Coronary artery (tissue), 2 donors: ENCODE measurements at regions not wholly inside any gene's neighbourhood (a gene's known extent, or its start where the extent isn't known, plus 50 kb on each side); places are given as distances from the start of the nearest gene placed in this dataset.
"Not testable (repeated sequence)": the region's sequence is repeated elsewhere in the genome, so short reads cannot be mapped to it uniquely, and the experiment has no call there.

Source experiments
- DNase-seq: peaks from one replicate; pipeline ENCODE4 v3.0.0-alpha.2; 2017; ENCODE audit warnings: low spot score
- H3K27ac ChIP-seq, 2 donors: fragments of 200-600 bp; sonication (generic); one replicate each; pipeline ENCODE4 v1.5.1; 2016 to 2019
- H3K4me3 ChIP-seq: fragments of 200-600 bp; sonication (generic); 2 replicates; pipeline ENCODE4 v1.5.1; 2016; ENCODE audit warnings: mild to moderate bottlenecking, moderate library complexity
- CTCF ChIP-seq: fragments of 200-600 bp; sonication (generic); IDR thresholded peaks from one replicate; pipeline ENCODE4 v1.5.1; 2019; ENCODE audit warnings: antibody characterized with exemption

GRCh38 chr10:2047679-2048078, 310.4 kb upstream of the ADARB2 start:
- Histone ChIP-seq H3K27ac (no peak overlapping the region), H3K4me3 (no peak overlapping the region)
- no peak for DNase-seq
- TF ChIP-seq CTCF: no peak

GRCh38 chr10:2043379-2043778, 306.1 kb upstream of the ADARB2 start:
- Histone ChIP-seq H3K27ac (no peak overlapping the region), H3K4me3 (no peak overlapping the region)
- DNase-seq: no peak
- no peak for TF ChIP-seq CTCF

- DNase-seq: no peak
- no peak overlapping the region for H3K4me3 ChIP-seq
- no peak overlapping the region for H3K27ac ChIP-seq
- TF ChIP-seq CTCF: no peak
These were observed 300.7 kb upstream of the ADARB2 start for GRCh38 chr10:2038036-2038435.

GRCh38 chr10:2037246-2037645, 299.9 kb upstream of the ADARB2 start:
- no peak for TF ChIP-seq CTCF
- no peak for DNase-seq
- H3K27ac ChIP-seq: no peak overlapping the region
- no peak overlapping the region for H3K4me3 ChIP-seq

GRCh38 chr10:2036209-2036608, 298.9 kb upstream of the ADARB2 start:
- TF ChIP-seq CTCF: no peak
- DNase-seq: no peak
- no peak overlapping the region for H3K27ac ChIP-seq
- no peak overlapping the region for H3K4me3 ChIP-seq

- Histone ChIP-seq H3K27ac (no peak overlapping the region), H3K4me3 (no peak overlapping the region)
- no peak for TF ChIP-seq CTCF
- no peak for DNase-seq
These were observed 292.7 kb upstream of the ADARB2 start for GRCh38 chr10:2030046-2030445.

DNA sequence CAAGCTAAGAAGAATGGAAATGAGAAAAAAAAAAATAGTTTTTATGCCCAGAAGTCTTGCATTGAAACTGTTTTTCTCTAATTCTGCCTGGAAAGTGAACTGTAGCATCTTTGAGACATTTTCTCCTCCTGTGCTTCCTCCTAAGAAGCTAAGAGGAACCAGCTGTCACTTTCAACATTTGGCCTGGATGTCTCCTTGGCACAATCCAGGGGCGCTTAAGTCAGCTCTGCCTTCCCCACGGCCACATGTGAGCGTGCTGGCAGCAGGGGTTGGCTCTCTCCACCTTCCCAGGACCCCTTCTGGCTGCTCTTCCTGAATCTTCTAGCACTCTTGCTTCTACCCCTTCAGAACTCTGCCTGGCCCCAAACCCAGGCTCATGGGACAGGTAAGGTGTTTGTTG, 289.6 kb upstream of the ADARB2 start:
- Histone ChIP-seq H3K4me3 (no peak overlapping the region), H3K27ac (no peak overlapping the region)
- DNase-seq: no peak
- no peak for TF ChIP-seq CTCF

DNA sequence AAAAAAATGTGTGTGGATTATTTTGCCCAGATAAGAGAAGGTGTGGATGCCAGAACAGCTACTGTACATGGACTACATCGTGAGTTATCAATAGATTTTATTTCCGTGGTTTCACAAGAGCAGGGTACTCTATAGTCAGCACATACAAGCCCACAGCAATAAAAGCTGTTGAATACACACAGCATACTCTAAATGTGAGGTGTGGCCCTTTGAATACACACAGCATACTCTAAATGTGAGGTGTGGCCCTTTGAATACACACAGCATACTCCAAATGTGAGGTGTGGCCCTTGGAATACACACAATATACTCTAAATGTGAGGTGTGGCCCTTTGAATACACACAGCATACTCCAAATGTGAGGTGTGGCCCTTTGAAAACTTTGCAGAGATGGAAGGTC, 287.4 kb upstream of the ADARB2 start:
- H3K27ac ChIP-seq, DNase-seq, H3K4me3 ChIP-seq: not testable (repeated sequence)
